ENCODE measurements at regions not wholly inside any gene's neighbourhood (a gene's known extent, or its start where the extent isn't known, plus 50 kb on each side); places are given as distances from the start of the nearest gene placed in this dataset.

- no peak for DNase-seq (ENCODE audit: low read depth)
- H3K36me3 ChIP-seq (ENCODE audit: control insufficient read depth, insufficient read depth, low read length) = no peaks in the 10 kb centered on the region
- ChIA-PET POLR2A (no interaction called here), CTCF (interaction anchor here (0.7 to 3.2 kb wide), 5 partner anchors 9 to 300 kb away, joined by 3 to 18 read pairs (median 3); no protein-coding TSS in a partner anchor)
- TF ChIP-seq, protein P1, sequence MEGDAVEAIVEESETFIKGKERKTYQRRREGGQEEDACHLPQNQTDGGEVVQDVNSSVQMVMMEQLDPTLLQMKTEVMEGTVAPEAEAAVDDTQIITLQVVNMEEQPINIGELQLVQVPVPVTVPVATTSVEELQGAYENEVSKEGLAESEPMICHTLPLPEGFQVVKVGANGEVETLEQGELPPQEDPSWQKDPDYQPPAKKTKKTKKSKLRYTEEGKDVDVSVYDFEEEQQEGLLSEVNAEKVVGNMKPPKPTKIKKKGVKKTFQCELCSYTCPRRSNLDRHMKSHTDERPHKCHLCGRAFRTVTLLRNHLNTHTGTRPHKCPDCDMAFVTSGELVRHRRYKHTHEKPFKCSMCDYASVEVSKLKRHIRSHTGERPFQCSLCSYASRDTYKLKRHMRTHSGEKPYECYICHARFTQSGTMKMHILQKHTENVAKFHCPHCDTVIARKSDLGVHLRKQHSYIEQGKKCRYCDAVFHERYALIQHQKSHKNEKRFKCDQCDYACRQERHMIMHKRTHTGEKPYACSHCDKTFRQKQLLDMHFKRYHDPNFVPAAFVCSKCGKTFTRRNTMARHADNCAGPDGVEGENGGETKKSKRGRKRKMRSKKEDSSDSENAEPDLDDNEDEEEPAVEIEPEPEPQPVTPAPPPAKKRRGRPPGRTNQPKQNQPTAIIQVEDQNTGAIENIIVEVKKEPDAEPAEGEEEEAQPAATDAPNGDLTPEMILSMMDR (IDR thresholded peaks at IDR 0.05; ENCODE audit: insufficient read depth, low read depth, low read length) = 0 out of 2 replicates have a peak, but pooled peaks have one; percentile 8
- no peaks in the 10 kb centered on the region for H3K27me3 ChIP-seq (ENCODE audit: control insufficient read depth, insufficient read depth, low read length)
- no peak overlapping the region for H3K4me3 ChIP-seq (ENCODE audit: low read depth, low read length)
Measured at GRCh38 chr3:102529452-102529851, 94.6 kb downstream of the ZPLD1 start.

GRCh38 chr3:102530415-102531181, 95.8 kb downstream of the ZPLD1 start:
- Histone ChIP-seq H3K4me3 (ENCODE audit: low read depth, low read length) (no peak overlapping the region), H3K27me3 (ENCODE audit: control insufficient read depth, insufficient read depth, low read length) (no peaks in the 10 kb centered on the region), H3K36me3 (ENCODE audit: control insufficient read depth, insufficient read depth, low read length) (no peaks in the 10 kb centered on the region)
- no peak for DNase-seq (ENCODE audit: low read depth)
- ChIA-PET POLR2A (no interaction called here), CTCF (no interaction called here)
- TF ChIP-seq, protein P1 (IDR thresholded peaks at IDR 0.05; ENCODE audit: insufficient read depth, low read depth, low read length) = no peak

DNA sequence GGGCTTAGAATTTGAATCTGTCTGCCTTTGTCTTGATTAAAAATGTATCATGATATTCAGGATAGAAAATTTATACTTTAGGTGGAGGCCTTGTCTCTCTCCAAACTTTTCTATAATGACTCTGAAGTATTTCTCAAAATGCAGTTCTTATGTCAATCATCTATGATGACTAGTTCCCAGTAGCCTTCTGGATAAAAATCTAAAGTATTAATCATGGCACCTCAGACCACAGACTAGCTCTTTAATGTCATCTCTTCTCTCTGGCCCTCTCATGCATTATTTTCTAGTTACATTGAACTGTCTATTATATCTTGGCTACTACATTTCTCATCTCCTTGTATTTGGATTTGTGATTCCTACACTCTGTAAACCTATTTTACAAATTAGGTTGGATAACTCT, 96.9 kb downstream of the ZPLD1 start:
- CTCF ChIA-PET = interaction anchor here (1.3 kb wide), 1 partner anchor 303 kb away, joined by 3 read pairs; no protein-coding TSS in a partner anchor
- POLR2A ChIA-PET = no interaction called here
- no peaks in the 10 kb centered on the region for H3K27me3 ChIP-seq (ENCODE audit: control insufficient read depth, insufficient read depth, low read length)
- DNase-seq (ENCODE audit: low read depth) = no peak
- H3K4me3 ChIP-seq (ENCODE audit: low read depth, low read length) = no peak overlapping the region
- TF ChIP-seq, protein P1 (IDR thresholded peaks at IDR 0.05; ENCODE audit: insufficient read depth, low read depth, low read length) = no peak
- H3K36me3 ChIP-seq (ENCODE audit: control insufficient read depth, insufficient read depth, low read length) = no peaks in the 10 kb centered on the region

DNA sequence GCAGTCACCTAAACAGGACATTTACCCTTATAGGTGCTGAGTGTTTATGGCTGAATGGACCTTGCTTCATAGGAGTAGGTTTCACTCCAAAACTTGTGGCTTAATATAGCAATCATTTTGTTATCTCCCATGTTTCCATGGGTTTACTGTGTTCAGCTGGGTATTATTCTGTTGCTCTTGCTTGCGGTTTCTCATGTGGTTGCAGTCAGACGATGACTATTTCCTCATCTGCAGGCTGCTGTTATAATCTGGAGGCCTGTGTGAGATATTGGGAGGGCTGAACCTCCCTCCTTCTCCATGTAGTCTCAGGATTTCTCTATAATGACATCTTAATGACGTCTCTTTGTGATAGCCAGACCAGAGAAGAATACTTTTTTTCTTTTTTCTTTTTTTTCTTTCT, 98.1 kb downstream of the ZPLD1 start:
- DNase-seq (ENCODE audit: low read depth) = no peak
- POLR2A ChIA-PET = no interaction called here
- TF ChIP-seq, protein P1 (IDR thresholded peaks at IDR 0.05; ENCODE audit: insufficient read depth, low read depth, low read length) = no peak
- Histone ChIP-seq H3K36me3 (ENCODE audit: control insufficient read depth, insufficient read depth, low read length) (no peaks in the 10 kb centered on the region), H3K27me3 (ENCODE audit: control insufficient read depth, insufficient read depth, low read length) (no peaks in the 10 kb centered on the region), H3K4me3 (ENCODE audit: low read depth, low read length) (no peak overlapping the region)
- CTCF ChIA-PET = no interaction called here

DNA sequence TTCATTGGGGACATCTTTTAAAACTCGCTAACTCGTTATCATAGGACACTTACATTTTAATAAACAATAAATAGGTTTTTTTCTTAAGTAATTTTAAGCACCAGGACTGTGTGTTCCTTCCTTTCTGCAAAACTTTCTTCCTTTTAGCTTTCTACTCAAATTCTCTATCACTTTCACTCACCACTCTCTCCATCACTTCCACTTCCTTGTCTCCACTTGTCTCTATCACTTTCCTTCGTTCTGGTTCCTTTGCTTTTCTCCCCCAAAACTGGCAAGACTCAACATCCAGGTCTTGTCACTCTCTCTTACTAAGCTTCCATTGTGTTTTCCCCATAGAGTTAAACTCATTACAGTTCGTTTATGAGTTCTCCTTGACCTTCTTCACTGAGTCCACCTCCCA, 99.0 kb downstream of the ZPLD1 start:
- TF ChIP-seq, protein P1 (IDR thresholded peaks at IDR 0.05; ENCODE audit: insufficient read depth, low read depth, low read length) = no peak
- no peaks in the 10 kb centered on the region for H3K27me3 ChIP-seq (ENCODE audit: control insufficient read depth, insufficient read depth, low read length)
- H3K4me3 ChIP-seq (ENCODE audit: low read depth, low read length) = no peak overlapping the region
- CTCF ChIA-PET = interaction anchor here (1.1 to 6.5 kb wide), 3 partner anchors 9 to 304 kb away, joined by 4 to 50 read pairs (median 4); no protein-coding TSS in a partner anchor
- DNase-seq (ENCODE audit: low read depth) = no peak
- H3K36me3 ChIP-seq (ENCODE audit: control insufficient read depth, insufficient read depth, low read length) = no peaks in the 10 kb centered on the region
- POLR2A ChIA-PET = no interaction called here

All from BJ (cell line).